ENCODE measurements at regions not wholly inside any gene's neighbourhood (a gene's known extent, or its start where the extent isn't known, plus 50 kb on each side); places are given as distances from the start of the nearest gene placed in this dataset.

- peaks cover 12% of the 10 kb centered on the region for H3K4me1 Mint-ChIP-seq
- peaks cover 25% of the 10 kb centered on the region for H3K27me3 Mint-ChIP-seq (ENCODE audit: low read depth)
- no peak for DNase-seq (ENCODE audit: low spot score in 2 of 2, unreplicated experiment in 2 of 2)
- no peaks in the 10 kb centered on the region for H3K9me3 Mint-ChIP-seq
- H3K27ac Mint-ChIP-seq, result no peak overlapping the region
- no peaks in the 10 kb centered on the region for H3K36me3 Mint-ChIP-seq
- no peak for TF ChIP-seq CTCF (IDR thresholded peaks at IDR 0.05; ENCODE audit: unreplicated experiment)
- H3K4me3 Mint-ChIP-seq, result no peak overlapping the region
Observed at GRCh38 chr6:115680621-115681020, 380.1 kb downstream of the FRK start.

GRCh38 chr6:115677198-115677597 lies 383.5 kb downstream of the FRK start:
- Mint-ChIP-seq H3K27me3 (ENCODE audit: low read depth) (peaks cover 14% of the 10 kb centered on the region), H3K4me1 (peaks cover 11% of the 10 kb centered on the region), H3K27ac (no peak overlapping the region), H3K4me3 (no peak overlapping the region), H3K36me3 (no peaks in the 10 kb centered on the region), H3K9me3 (peaks cover 3% of the 10 kb centered on the region)
- no peak for DNase-seq (ENCODE audit: low spot score in 2 of 2, unreplicated experiment in 2 of 2)
- no peak for TF ChIP-seq CTCF (IDR thresholded peaks at IDR 0.05; ENCODE audit: unreplicated experiment)

- H3K27ac Mint-ChIP-seq, result no peak overlapping the region
- H3K4me1 Mint-ChIP-seq, result peaks cover 11% of the 10 kb centered on the region
- DNase-seq (ENCODE audit: low spot score in 2 of 2, unreplicated experiment in 2 of 2), result no peak
- H3K36me3 Mint-ChIP-seq, result no peaks in the 10 kb centered on the region
- H3K4me3 Mint-ChIP-seq, result no peak overlapping the region
- peaks cover 3% of the 10 kb centered on the region for H3K9me3 Mint-ChIP-seq
- no peak for TF ChIP-seq CTCF (IDR thresholded peaks at IDR 0.05; ENCODE audit: unreplicated experiment)
- H3K27me3 Mint-ChIP-seq (ENCODE audit: low read depth), result peaks cover under 1% of the 10 kb centered on the region
Observed at GRCh38 chr6:115675443-115675842, 385.2 kb downstream of the FRK start.

GRCh38 chr6:115668781-115669180 lies 391.9 kb downstream of the FRK start:
- Mint-ChIP-seq H3K27ac (no peak overlapping the region), H3K27me3 (ENCODE audit: low read depth) (no peaks in the 10 kb centered on the region), H3K36me3 (no peaks in the 10 kb centered on the region), H3K4me1 (peaks cover 3% of the 10 kb centered on the region), H3K4me3 (no peak overlapping the region), H3K9me3 (no peaks in the 10 kb centered on the region)
- TF ChIP-seq CTCF (IDR thresholded peaks at IDR 0.05; ENCODE audit: unreplicated experiment), result no peak
- DNase-seq (ENCODE audit: low spot score in 2 of 2, unreplicated experiment in 2 of 2), result no peak

GRCh38 chr6:115668211-115668610 lies 392.5 kb downstream of the FRK start:
- no peak overlapping the region for H3K27ac Mint-ChIP-seq
- peaks cover 3% of the 10 kb centered on the region for H3K4me1 Mint-ChIP-seq
- DNase-seq (ENCODE audit: low spot score in 2 of 2, unreplicated experiment in 2 of 2), result no peak
- H3K4me3 Mint-ChIP-seq, result no peak overlapping the region
- H3K27me3 Mint-ChIP-seq (ENCODE audit: low read depth), result no peaks in the 10 kb centered on the region
- no peak for TF ChIP-seq CTCF (IDR thresholded peaks at IDR 0.05; ENCODE audit: unreplicated experiment)
- H3K9me3 Mint-ChIP-seq, result no peaks in the 10 kb centered on the region
- H3K36me3 Mint-ChIP-seq, result no peaks in the 10 kb centered on the region

GRCh38 chr6:115667478-115668026 lies 393.1 kb downstream of the FRK start:
- Mint-ChIP-seq H3K9me3 (no peaks in the 10 kb centered on the region), H3K27me3 (ENCODE audit: low read depth) (no peaks in the 10 kb centered on the region)

More at GRCh38 chr6:115667478-115668026, 393.1 kb downstream of the FRK start:
- Mint-ChIP-seq H3K36me3 (no peaks in the 10 kb centered on the region), H3K27ac (no peak overlapping the region), H3K4me3 (no peak overlapping the region), H3K4me1 (peaks cover 3% of the 10 kb centered on the region)
- no peak for DNase-seq (ENCODE audit: low spot score in 2 of 2, unreplicated experiment in 2 of 2)
- no peak for TF ChIP-seq CTCF (IDR thresholded peaks at IDR 0.05; ENCODE audit: unreplicated experiment)

Measured in mesothelial cell of epicardium (in vitro differentiated cells).